Liver (tissue), 8 donors: ENCODE measurements at regions not wholly inside any gene's neighbourhood (a gene's known extent, or its start where the extent isn't known, plus 50 kb on each side); places are given as distances from the start of the nearest gene placed in this dataset.

ENCODE experiments used
- DNase-seq: peaks from one replicate; pipeline ENCODE4 v3.0.0-alpha.2; 2017; ENCODE audit warnings: low spot score
- H3K27ac ChIP-seq, 2 donors: one replicate each; pipeline ENCODE4 v1.7.0; 2013; ENCODE audit warnings: inconsistent platforms in 2 of 2, low read length in 2 of 2, control low read depth in 1 of 2, low read depth in 1 of 2, mild to moderate bottlenecking in 1 of 2
- H3K27me3 ChIP-seq, 4 donors: one replicate each; pipeline versions ENCODE4 v1.6.1 to v1.7.0; 2013; ENCODE audit warnings: low read length in 3 of 4, inconsistent platforms in 1 of 4, mild to moderate bottlenecking in 1 of 4, moderate library complexity in 1 of 4; ENCODE audit not compliant: control insufficient read depth in 4 of 4, insufficient read depth in 4 of 4
- H3K36me3 ChIP-seq, 4 donors: one replicate each; pipeline versions ENCODE4 v1.6.1 to v1.7.0; 2013; ENCODE audit warnings: low read length in 3 of 4, mild to moderate bottlenecking in 3 of 4, low read depth in 1 of 4, moderate library complexity in 1 of 4; ENCODE audit not compliant: control insufficient read depth in 4 of 4, insufficient read depth in 3 of 4
- H3K4me1 ChIP-seq, 4 donors: one replicate each; pipeline versions ENCODE4 v1.6.1 to v1.7.0; 2013; ENCODE audit warnings: low read length in 3 of 4, mild to moderate bottlenecking in 3 of 4, moderate library complexity in 1 of 4; ENCODE audit not compliant: control insufficient read depth in 4 of 4, insufficient read depth in 4 of 4
- H3K4me3 ChIP-seq, 3 donors: one replicate each; pipeline versions ENCODE4 v1.6.1 to v1.7.0; 2013; ENCODE audit warnings: low read length in 3 of 3, control low read depth in 1 of 3, low read depth in 1 of 3, mild to moderate bottlenecking in 1 of 3
- H3K9ac ChIP-seq, 2 donors: one replicate each; pipeline ENCODE4 v1.7.0; 2013; ENCODE audit warnings: low read length in 2 of 2, mild to moderate bottlenecking in 2 of 2, moderate library complexity in 2 of 2, control low read depth in 1 of 2, low read depth in 1 of 2
- H3K9me3 ChIP-seq, 4 donors: one replicate each; pipeline versions ENCODE4 v1.6.1 to v1.7.0; 2013; ENCODE audit warnings: low read length in 3 of 4; ENCODE audit not compliant: control insufficient read depth in 4 of 4
- ATF3 ChIP-seq: IDR thresholded peaks from 2 replicates; pipeline ENCODE4 v1.6.1; 2016; ENCODE audit warnings: antibody characterized with exemption
- CTCF ChIP-seq: fragments of 150-350 bp; IDR thresholded peaks from 2 replicates; pipeline ENCODE4 v1.5.1; 2017; ENCODE audit warnings: improper control_type of control experiment, low read depth, low read length; ENCODE audit not compliant: missing input control
- EGR1 ChIP-seq, 2 donors: IDR thresholded peaks; 2 replicates each; pipeline ENCODE4 v1.6.1; 2016 to 2018; ENCODE audit warnings: antibody characterized with exemption in 2 of 2, low read depth in 2 of 2
- FOXA1 ChIP-seq: IDR thresholded peaks from 2 replicates; pipeline ENCODE4 v1.6.1; 2016; ENCODE audit warnings: antibody characterized with exemption
- FOXA2 ChIP-seq: IDR thresholded peaks from 2 replicates; pipeline ENCODE4 v1.6.1; 2016; ENCODE audit warnings: antibody characterized with exemption
- GABPA ChIP-seq, 2 donors: IDR thresholded peaks in 1 of 2; conservative IDR thresholded peaks in 1 of 2; 2 replicates each; pipeline ENCODE4 v1.6.1; 2016; ENCODE audit warnings: antibody characterized with exemption in 2 of 2, mild to moderate bottlenecking in 1 of 2, moderate library complexity in 1 of 2
- HNF4A ChIP-seq, 2 donors: conservative IDR thresholded peaks; 2 replicates each; pipeline ENCODE4 v1.6.1; 2016; ENCODE audit warnings: antibody characterized with exemption in 2 of 2, mild to moderate bottlenecking in 2 of 2
- HNF4G ChIP-seq: IDR thresholded peaks from 2 replicates; pipeline ENCODE4 v1.6.1; 2016; ENCODE audit warnings: antibody characterized with exemption
- JUND ChIP-seq, 2 donors: IDR thresholded peaks; 2 replicates each; pipeline ENCODE4 v1.6.1; 2016; ENCODE audit warnings: antibody characterized with exemption in 2 of 2
- MAX ChIP-seq: IDR thresholded peaks from 2 replicates; pipeline ENCODE4 v1.6.1; 2016; ENCODE audit warnings: antibody characterized with exemption
- NR2F2 ChIP-seq: IDR thresholded peaks from 2 replicates; pipeline ENCODE4 v1.6.1; 2016; ENCODE audit warnings: antibody characterized with exemption
- RAD21 ChIP-seq, 2 donors: IDR thresholded peaks; 2 replicates each; pipeline ENCODE4 v1.6.1; 2016; ENCODE audit warnings: antibody characterized with exemption in 2 of 2, mild to moderate bottlenecking in 2 of 2
- REST ChIP-seq: IDR thresholded peaks from 2 replicates; pipeline ENCODE4 v1.6.1; 2016; ENCODE audit warnings: antibody characterized with exemption, mild to moderate bottlenecking
- RXRA ChIP-seq, 2 donors: IDR thresholded peaks; 2 replicates each; pipeline ENCODE4 v1.6.1; 2017 to 2018; ENCODE audit warnings: antibody characterized with exemption in 2 of 2, mild to moderate bottlenecking in 1 of 2
- SP1 ChIP-seq: IDR thresholded peaks from 2 replicates; pipeline ENCODE4 v1.6.1; 2018; ENCODE audit warnings: antibody characterized with exemption, mild to moderate bottlenecking
- TAF1 ChIP-seq: conservative IDR thresholded peaks from 2 replicates; pipeline ENCODE4 v1.6.1; 2016; ENCODE audit warnings: antibody characterized with exemption, mild to moderate bottlenecking
- YY1 ChIP-seq: IDR thresholded peaks from 2 replicates; pipeline ENCODE4 v1.6.1; 2016; ENCODE audit warnings: antibody characterized with exemption, mild to moderate bottlenecking
- ZBTB33 ChIP-seq: IDR thresholded peaks from 2 replicates; pipeline ENCODE4 v1.6.1; 2016; ENCODE audit warnings: antibody characterized with exemption
- WGBS: extraction: QIAGEN DNeasy Blood & Tissue Kit; methylation state at CpG from one replicate; pipeline ENCODE4 v1.1.7; 2013; 5-methylcytosine and 5-hydroxymethylcytosine counted together
- donor health status: healthy.
- donor health status: healthy.
- donor health status: healthy.
- donor health status: healthy.
- donor health status: healthy.

GRCh38 chr15:95350908-95351307 lies 979.6 kb upstream of the NR2F2 start:
- TF ChIP-seq YY1 (no peak), TAF1 (no peak), ZBTB33 (no peak), CTCF (no peak), JUND (IDR thresholded peaks at IDR 0.05) (no peak), MAX (no peak), HNF4A (conservative IDR thresholded peaks at IDR 0.05) (no peak), SP1 (no peak), GABPA (IDR thresholded peaks at IDR 0.05 in 1 of 2, conservative IDR thresholded peaks at IDR 0.05 in 1 of 2) (no peak), EGR1 (IDR thresholded peaks at IDR 0.05; ENCODE audit: low read depth in 2 of 2) (no peak), FOXA1 (no peak), RXRA (IDR thresholded peaks at IDR 0.05) (no peak), RAD21 (IDR thresholded peaks at IDR 0.05) (no peak), HNF4G (no peak), NR2F2 (no peak), FOXA2 (no peak), ATF3 (no peak), REST (no peak)
- Histone ChIP-seq H3K4me3 (no peak overlapping the region), H3K36me3 (no peaks in the 10 kb centered on the region), H3K4me1 (no peaks in the 10 kb centered on the region), H3K27ac (no peak overlapping the region), H3K27me3 (peaks cover 0 to 4% (median 2%) of the 10 kb centered on the region in 4 donors), H3K9ac (no peak overlapping the region), H3K9me3 (no peaks in the 10 kb centered on the region)
- WGBS: 79% methylated on average over 3 of the region's 3 CpGs
- no peak for DNase-seq
